ENCODE measurements at regions not wholly inside any gene's neighbourhood (a gene's known extent, or its start where the extent isn't known, plus 50 kb on each side); places are given as distances from the start of the nearest gene placed in this dataset.

DNA sequence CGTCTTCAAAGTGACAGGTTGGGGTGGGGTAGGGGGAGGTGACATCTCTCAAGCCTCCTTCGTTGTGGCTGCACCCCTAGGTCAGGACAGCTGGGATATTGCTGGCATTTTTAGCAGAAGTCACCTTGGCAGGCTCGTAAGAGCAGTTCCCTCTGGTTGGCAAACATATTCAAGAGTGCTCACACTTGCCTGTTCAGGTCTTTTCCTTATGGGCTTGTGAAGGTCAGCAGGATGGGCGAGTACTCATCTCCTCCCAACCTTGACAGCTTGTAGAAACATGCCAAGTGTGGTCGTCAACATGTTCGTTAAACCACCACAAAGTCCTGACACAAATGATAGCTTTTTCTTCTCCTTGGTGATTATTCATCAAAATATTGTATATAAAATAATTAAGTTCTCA lies 113.6 kb downstream of the HDGFL1 start:
- Histone ChIP-seq H3K36me3 (replicated peaks in 1 of 2; ENCODE audit: control insufficient read depth in 1 of 2, insufficient read depth in 2 of 2, low read length in 2 of 2) (no peaks in the 10 kb centered on the region), H3K4me1 (ENCODE audit: insufficient read depth, low read length) (no peaks in the 10 kb centered on the region), H3K4me3 (replicated peaks in 1 of 3; ENCODE audit: insufficient read depth in 1 of 3, low read depth in 2 of 3, low read length in 3 of 3) (no peak overlapping the region), H2AFZ (ENCODE audit: low read length) (no peak overlapping the region), H3K4me2 (ENCODE audit: low read depth, low read length) (no peak overlapping the region), H3K9ac (ENCODE audit: insufficient read depth, low read depth, low read length) (no peak overlapping the region), H3K27me3 (ENCODE audit: control insufficient read depth in 1 of 2, insufficient read depth in 2 of 2, low read length in 2 of 2) (no peaks in the 10 kb centered on the region), H3K9me3 (ENCODE audit: low read length) (peaks cover 83% of the 10 kb centered on the region), H3K79me2 (ENCODE audit: insufficient read depth, low read length) (no peaks in the 10 kb centered on the region), H3K27ac (ENCODE audit: extremely low read length, insufficient read depth, low read length) (no peak overlapping the region), H4K20me1 (ENCODE audit: insufficient read depth, low read length) (no peaks in the 10 kb centered on the region)
- intact Hi-C loops (cut with micrococcal nuclease; ENCODE audit: unreplicated experiment): no loop called here
- DNase-seq (ENCODE audit: low spot score): no peak
- CTCF ChIA-PET (ENCODE audit: low intra/inter-chr PET ratio, low total read pairs): no interaction called here
- in situ Hi-C loops (cut with HindIII; ENCODE audit: extremely low pct_ligation_motif_present, low pct_unique_long_range_greater_than_20kb): no loop called here
- no TSS peak for BruUV-seq (replicated peaks)
- FAIRE-seq: no peak
- WGBS (ENCODE audit: low lambda C conversion rate): 17% methylated on average over 6 of the region's 6 CpGs
- POLR2A ChIA-PET: no interaction called here
- TF ChIP-seq CREB1 (IDR thresholded peaks at IDR 0.05): no peak
- no peak for TF ChIP-seq CREB1 (CRISPR knock-in tag; IDR thresholded peaks at IDR 0.05)
- TF ChIP-seq, protein P1, sequence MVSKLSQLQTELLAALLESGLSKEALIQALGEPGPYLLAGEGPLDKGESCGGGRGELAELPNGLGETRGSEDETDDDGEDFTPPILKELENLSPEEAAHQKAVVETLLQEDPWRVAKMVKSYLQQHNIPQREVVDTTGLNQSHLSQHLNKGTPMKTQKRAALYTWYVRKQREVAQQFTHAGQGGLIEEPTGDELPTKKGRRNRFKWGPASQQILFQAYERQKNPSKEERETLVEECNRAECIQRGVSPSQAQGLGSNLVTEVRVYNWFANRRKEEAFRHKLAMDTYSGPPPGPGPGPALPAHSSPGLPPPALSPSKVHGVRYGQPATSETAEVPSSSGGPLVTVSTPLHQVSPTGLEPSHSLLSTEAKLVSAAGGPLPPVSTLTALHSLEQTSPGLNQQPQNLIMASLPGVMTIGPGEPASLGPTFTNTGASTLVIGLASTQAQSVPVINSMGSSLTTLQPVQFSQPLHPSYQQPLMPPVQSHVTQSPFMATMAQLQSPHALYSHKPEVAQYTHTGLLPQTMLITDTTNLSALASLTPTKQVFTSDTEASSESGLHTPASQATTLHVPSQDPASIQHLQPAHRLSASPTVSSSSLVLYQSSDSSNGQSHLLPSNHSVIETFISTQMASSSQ (IDR thresholded peaks at IDR 0.05; ENCODE audit: low read depth): no peak
- TF ChIP-seq, protein P1 (CRISPR knock-in tag; IDR thresholded peaks at IDR 0.05; ENCODE audit: borderline replicate concordance): no peak
- no peak for TF ChIP-seq NR2F1 (CRISPR knock-in tag; IDR thresholded peaks at IDR 0.05)
- TF ChIP-seq ERF (CRISPR knock-in tag; IDR thresholded peaks at IDR 0.05): no peak
- no peak for TF ChIP-seq HDAC1 (CRISPR knock-in tag; IDR thresholded peaks at IDR 0.05)
- TF ChIP-seq, protein P2, sequence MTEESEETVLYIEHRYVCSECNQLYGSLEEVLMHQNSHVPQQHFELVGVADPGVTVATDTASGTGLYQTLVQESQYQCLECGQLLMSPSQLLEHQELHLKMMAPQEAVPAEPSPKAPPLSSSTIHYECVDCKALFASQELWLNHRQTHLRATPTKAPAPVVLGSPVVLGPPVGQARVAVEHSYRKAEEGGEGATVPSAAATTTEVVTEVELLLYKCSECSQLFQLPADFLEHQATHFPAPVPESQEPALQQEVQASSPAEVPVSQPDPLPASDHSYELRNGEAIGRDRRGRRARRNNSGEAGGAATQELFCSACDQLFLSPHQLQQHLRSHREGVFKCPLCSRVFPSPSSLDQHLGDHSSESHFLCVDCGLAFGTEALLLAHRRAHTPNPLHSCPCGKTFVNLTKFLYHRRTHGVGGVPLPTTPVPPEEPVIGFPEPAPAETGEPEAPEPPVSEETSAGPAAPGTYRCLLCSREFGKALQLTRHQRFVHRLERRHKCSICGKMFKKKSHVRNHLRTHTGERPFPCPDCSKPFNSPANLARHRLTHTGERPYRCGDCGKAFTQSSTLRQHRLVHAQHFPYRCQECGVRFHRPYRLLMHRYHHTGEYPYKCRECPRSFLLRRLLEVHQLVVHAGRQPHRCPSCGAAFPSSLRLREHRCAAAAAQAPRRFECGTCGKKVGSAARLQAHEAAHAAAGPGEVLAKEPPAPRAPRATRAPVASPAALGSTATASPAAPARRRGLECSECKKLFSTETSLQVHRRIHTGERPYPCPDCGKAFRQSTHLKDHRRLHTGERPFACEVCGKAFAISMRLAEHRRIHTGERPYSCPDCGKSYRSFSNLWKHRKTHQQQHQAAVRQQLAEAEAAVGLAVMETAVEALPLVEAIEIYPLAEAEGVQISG (CRISPR knock-in tag; IDR thresholded peaks at IDR 0.05): no peak
- no peak for TF ChIP-seq HNRNPLL (IDR thresholded peaks at IDR 0.05; ENCODE audit: low read depth, low read length, poor library complexity, severe bottlenecking)
- TF ChIP-seq, protein P3, sequence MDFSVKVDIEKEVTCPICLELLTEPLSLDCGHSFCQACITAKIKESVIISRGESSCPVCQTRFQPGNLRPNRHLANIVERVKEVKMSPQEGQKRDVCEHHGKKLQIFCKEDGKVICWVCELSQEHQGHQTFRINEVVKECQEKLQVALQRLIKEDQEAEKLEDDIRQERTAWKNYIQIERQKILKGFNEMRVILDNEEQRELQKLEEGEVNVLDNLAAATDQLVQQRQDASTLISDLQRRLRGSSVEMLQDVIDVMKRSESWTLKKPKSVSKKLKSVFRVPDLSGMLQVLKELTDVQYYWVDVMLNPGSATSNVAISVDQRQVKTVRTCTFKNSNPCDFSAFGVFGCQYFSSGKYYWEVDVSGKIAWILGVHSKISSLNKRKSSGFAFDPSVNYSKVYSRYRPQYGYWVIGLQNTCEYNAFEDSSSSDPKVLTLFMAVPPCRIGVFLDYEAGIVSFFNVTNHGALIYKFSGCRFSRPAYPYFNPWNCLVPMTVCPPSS (IDR thresholded peaks at IDR 0.05): no peak
- TF ChIP-seq HMG20B (CRISPR knock-in tag; conservative IDR thresholded peaks at IDR 0.05): no peak
- no peak for TF ChIP-seq ZNF564 (CRISPR knock-in tag; IDR thresholded peaks at IDR 0.05)
- TF ChIP-seq CBX5 (CRISPR knock-in tag; IDR thresholded peaks at IDR 0.05; ENCODE audit: borderline replicate concordance): no peak
- TF ChIP-seq FOXM1 (CRISPR knock-in tag; IDR thresholded peaks at IDR 0.05): no peak
- no peak for TF ChIP-seq SNRNP70 (IDR thresholded peaks at IDR 0.05; ENCODE audit: low read depth, low read length)
- ATAC-seq: no peak

All from HepG2 (cell line).